ENCODE measurements at regions not wholly inside any gene's neighbourhood (a gene's known extent, or its start where the extent isn't known, plus 50 kb on each side); places are given as distances from the start of the nearest gene placed in this dataset.

DNA sequence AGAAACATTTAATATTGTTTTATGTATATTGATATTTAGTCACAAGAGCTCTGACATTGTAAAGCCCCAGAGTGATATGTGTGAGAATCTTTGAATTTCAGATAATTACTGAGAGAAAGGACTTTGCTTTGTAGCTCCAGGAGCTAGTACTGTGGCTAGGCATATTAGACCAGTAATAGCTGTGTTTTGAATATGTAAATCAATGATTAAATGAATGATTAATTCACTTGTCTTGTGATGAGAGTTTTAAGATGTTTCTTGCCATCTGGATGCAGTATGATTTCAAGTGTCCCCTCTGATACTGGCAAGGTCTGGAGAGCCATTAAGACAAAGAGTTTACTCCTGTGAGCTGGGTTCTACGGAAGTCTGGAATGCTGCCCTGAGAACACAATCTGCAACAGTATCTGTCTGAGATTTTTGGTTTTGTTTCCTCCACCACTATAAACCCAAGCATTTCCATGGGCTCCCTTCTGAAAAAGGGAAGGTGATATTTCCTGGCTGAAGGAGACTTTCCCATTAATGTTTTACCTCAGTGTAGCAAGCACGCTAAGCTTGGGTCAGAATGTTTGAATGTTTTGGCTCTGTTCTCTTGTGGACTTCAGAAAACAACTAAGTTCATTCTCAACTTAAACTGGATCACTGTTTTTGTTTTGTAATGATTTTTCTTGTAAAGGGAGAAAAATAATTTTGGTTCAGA is 61.3 kb upstream of the BICC1 start:
- TF ChIP-seq CTCF (IDR thresholded peaks at IDR 0.05): no peak
- no peak for TF ChIP-seq POLR2A (IDR thresholded peaks at IDR 0.05)

Data from ovary (tissue), 3 donors.